ENCODE measurements at regions not wholly inside any gene's neighbourhood (a gene's known extent, or its start where the extent isn't known, plus 50 kb on each side); places are given as distances from the start of the nearest gene placed in this dataset.

GRCh38 chr18:14916181-14916580 lies 168.2 kb downstream of the ANKRD30B start:
- TF ChIP-seq CTCF (IDR thresholded peaks at IDR 0.05; ENCODE audit: low read depth, low read length, missing control alignments) = no peak
- no peak for DNase-seq (ENCODE audit: low read depth)
- in situ Hi-C loops (cut with HindIII; ENCODE audit: low sequenced_read_pairs) = no loop called here
- H3K4me3 ChIP-seq (ENCODE audit: low read depth, low read length) = no peak overlapping the region

GRCh38 chr18:14916851-14917250 lies 168.9 kb downstream of the ANKRD30B start:
- no peak overlapping the region for H3K4me3 ChIP-seq (ENCODE audit: low read depth, low read length)
- no peak for TF ChIP-seq CTCF (IDR thresholded peaks at IDR 0.05; ENCODE audit: low read depth, low read length, missing control alignments)
- no peak for DNase-seq (ENCODE audit: low read depth)
- in situ Hi-C loops (cut with HindIII; ENCODE audit: low sequenced_read_pairs) = no loop called here

GRCh38 chr18:14917311-14917710 lies 169.3 kb downstream of the ANKRD30B start:
- DNase-seq (ENCODE audit: low read depth) = no peak
- in situ Hi-C loops (cut with HindIII; ENCODE audit: low sequenced_read_pairs) = no loop called here
- no peak for TF ChIP-seq CTCF (IDR thresholded peaks at IDR 0.05; ENCODE audit: low read depth, low read length, missing control alignments)
- H3K4me3 ChIP-seq (ENCODE audit: low read depth, low read length) = no peak overlapping the region

- no peak for DNase-seq (ENCODE audit: low read depth)
- no peak overlapping the region for H3K4me3 ChIP-seq (ENCODE audit: low read depth, low read length)
- in situ Hi-C loops (cut with HindIII; ENCODE audit: low sequenced_read_pairs) = no loop called here
- TF ChIP-seq CTCF (IDR thresholded peaks at IDR 0.05; ENCODE audit: low read depth, low read length, missing control alignments) = no peak
Observed at GRCh38 chr18:14919666-14920065, 171.7 kb downstream of the ANKRD30B start.

GRCh38 chr18:14921031-14921430 lies 173.1 kb downstream of the ANKRD30B start:
- H3K4me3 ChIP-seq (ENCODE audit: low read depth, low read length) = no peak overlapping the region
- DNase-seq (ENCODE audit: low read depth) = no peak
- in situ Hi-C loops (cut with HindIII; ENCODE audit: low sequenced_read_pairs) = no loop called here
- no peak for TF ChIP-seq CTCF (IDR thresholded peaks at IDR 0.05; ENCODE audit: low read depth, low read length, missing control alignments)

- DNase-seq (ENCODE audit: low read depth) = no peak
- no peak for TF ChIP-seq CTCF (IDR thresholded peaks at IDR 0.05; ENCODE audit: low read depth, low read length, missing control alignments)
- in situ Hi-C loops (cut with HindIII; ENCODE audit: low sequenced_read_pairs) = no loop called here
Observed at GRCh38 chr18:14921547-14921946, 173.6 kb downstream of the ANKRD30B start.

DNA sequence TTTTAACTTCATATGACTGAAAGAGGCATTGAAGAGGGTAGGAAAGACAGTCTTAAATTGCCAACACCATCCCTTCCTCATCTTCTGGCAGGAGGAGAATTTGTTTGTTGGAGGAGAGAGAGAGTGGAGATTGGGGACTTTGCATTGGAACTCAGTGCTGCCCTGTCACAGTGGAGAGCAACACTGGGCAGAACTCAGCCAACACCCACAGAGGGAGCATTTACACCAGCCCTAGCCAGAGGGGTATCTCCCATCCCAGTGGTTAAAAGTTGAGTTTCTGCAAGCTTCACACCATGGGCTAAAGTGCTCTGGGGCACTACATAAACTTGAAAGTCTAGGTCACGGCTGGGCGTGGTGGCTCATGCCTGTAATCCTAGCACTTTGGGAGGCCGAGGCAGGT lies 174.1 kb downstream of the ANKRD30B start:
- no peak for TF ChIP-seq CTCF (IDR thresholded peaks at IDR 0.05; ENCODE audit: low read depth, low read length, missing control alignments)
- in situ Hi-C loops (cut with HindIII; ENCODE audit: low sequenced_read_pairs) = no loop called here
- no peak for DNase-seq (ENCODE audit: low read depth)
- H3K4me3 ChIP-seq (ENCODE audit: low read depth, low read length) = no peak overlapping the region

More at GRCh38 chr18:14921547-14921946, 173.6 kb downstream of the ANKRD30B start:
- no peak overlapping the region for H3K4me3 ChIP-seq (ENCODE audit: low read depth, low read length)

Data from astrocyte of the cerebellum (primary cell).